ENCODE measurements at regions not wholly inside any gene's neighbourhood (a gene's known extent, or its start where the extent isn't known, plus 50 kb on each side); places are given as distances from the start of the nearest gene placed in this dataset.
"Not testable (repeated sequence)": the region's sequence is repeated elsewhere in the genome, so short reads cannot be mapped to it uniquely, and the experiment has no call there.

DNA sequence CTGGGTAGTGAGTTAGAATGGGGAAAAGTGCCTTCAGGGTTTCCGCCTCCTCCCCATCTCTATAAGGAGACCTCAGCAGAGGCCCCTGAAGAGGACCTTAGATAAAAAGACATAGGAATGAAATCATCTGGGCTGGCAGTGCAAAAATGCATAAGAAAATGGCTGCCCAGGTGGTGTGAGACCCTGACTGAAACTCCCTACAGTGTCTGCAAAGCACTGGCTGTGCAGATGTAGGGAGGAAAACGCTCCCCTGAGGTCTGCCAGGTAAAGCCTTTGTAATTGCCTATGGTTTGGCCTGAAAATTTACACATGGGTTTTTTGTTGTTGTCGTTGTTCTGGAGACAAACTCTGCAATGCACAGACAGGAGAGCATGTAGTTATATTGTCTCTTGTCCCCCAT lies 128.1 kb upstream of the VWC2 start:
- Histone ChIP-seq H3K36me3 (no peaks in the 10 kb centered on the region), H3K27me3 (no peaks in the 10 kb centered on the region), H3K27ac (no peak overlapping the region), H3K9me3 (no peaks in the 10 kb centered on the region), H3K4me1 (no peaks in the 10 kb centered on the region), H3K4me3 (no peak overlapping the region)
- TF ChIP-seq, protein P1, sequence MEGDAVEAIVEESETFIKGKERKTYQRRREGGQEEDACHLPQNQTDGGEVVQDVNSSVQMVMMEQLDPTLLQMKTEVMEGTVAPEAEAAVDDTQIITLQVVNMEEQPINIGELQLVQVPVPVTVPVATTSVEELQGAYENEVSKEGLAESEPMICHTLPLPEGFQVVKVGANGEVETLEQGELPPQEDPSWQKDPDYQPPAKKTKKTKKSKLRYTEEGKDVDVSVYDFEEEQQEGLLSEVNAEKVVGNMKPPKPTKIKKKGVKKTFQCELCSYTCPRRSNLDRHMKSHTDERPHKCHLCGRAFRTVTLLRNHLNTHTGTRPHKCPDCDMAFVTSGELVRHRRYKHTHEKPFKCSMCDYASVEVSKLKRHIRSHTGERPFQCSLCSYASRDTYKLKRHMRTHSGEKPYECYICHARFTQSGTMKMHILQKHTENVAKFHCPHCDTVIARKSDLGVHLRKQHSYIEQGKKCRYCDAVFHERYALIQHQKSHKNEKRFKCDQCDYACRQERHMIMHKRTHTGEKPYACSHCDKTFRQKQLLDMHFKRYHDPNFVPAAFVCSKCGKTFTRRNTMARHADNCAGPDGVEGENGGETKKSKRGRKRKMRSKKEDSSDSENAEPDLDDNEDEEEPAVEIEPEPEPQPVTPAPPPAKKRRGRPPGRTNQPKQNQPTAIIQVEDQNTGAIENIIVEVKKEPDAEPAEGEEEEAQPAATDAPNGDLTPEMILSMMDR (IDR thresholded peaks at IDR 0.05): no peak
- no peak for DNase-seq
- intact Hi-C loops (cut with DNase I; ENCODE audit: low total_unique reads): no loop called here

DNA sequence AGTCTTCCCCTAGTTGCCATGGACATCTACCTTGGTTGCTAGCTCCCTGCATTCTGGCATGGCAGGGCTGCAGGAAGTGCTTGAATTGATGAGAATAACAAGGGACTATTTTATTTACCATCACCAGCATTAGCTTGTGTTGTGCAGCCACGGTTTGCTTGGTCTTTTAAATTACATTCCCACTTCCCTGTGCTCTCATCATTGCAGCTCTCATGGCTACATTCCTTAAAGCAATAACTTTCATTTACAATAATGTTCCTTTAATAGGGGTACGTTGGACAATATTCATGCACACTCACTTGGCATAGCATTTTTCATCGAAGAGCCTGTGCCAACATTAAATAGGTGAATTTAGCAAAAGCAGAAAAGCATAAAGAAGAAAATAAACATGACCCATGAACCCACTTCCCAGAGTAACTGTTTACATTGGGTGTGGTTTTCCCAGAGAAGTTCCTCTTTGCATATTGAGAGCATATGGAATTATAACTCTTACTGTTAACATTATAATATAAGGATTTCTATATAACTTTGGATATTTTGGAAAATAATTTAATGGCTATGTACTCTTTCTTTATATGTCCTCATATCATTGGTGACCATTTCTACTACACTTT lies 113.2 kb upstream of the VWC2 start:
- no peak for DNase-seq
- intact Hi-C loops (cut with DNase I; ENCODE audit: low total_unique reads): no loop called here
- H3K27ac ChIP-seq: no peak overlapping the region

DNA sequence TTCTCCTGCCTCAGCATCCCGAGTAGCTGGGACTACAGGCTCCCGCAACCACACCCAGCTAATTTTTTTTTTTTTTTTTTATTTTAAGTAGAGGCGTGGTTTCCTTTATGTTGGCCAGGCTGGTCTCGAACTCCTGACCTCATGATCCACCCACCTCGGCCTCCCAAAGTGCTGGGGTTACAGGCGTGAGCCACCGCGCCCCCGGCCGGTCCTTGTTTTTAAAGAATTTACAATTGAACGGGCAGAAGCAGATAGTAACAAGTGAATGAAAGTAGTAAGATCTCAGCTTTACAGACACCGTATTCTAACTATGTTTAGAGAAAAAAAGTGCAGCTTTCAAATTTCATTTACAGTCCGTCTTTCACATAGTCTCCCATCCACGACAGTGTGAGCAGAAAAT lies 112.5 kb upstream of the VWC2 start:
- no peak for DNase-seq
- H3K27ac ChIP-seq: no peak overlapping the region
- intact Hi-C loops (cut with DNase I; ENCODE audit: low total_unique reads): no loop called here
- no peaks in the 10 kb centered on the region for H3K27me3 ChIP-seq
- no peaks in the 10 kb centered on the region for H3K9me3 ChIP-seq
- H3K36me3 ChIP-seq: no peaks in the 10 kb centered on the region
- TF ChIP-seq, protein P1 (IDR thresholded peaks at IDR 0.05): no peak
- H3K4me3 ChIP-seq: no peak overlapping the region
- no peaks in the 10 kb centered on the region for H3K4me1 ChIP-seq

More for the DNA sequence above, 113.2 kb upstream of the VWC2 start:
- no peaks in the 10 kb centered on the region for H3K27me3 ChIP-seq
- no peaks in the 10 kb centered on the region for H3K4me1 ChIP-seq
- TF ChIP-seq, protein P1 (IDR thresholded peaks at IDR 0.05): no peak
- H3K4me3 ChIP-seq: no peak overlapping the region
- H3K9me3 ChIP-seq: no peaks in the 10 kb centered on the region
- no peaks in the 10 kb centered on the region for H3K36me3 ChIP-seq

DNA sequence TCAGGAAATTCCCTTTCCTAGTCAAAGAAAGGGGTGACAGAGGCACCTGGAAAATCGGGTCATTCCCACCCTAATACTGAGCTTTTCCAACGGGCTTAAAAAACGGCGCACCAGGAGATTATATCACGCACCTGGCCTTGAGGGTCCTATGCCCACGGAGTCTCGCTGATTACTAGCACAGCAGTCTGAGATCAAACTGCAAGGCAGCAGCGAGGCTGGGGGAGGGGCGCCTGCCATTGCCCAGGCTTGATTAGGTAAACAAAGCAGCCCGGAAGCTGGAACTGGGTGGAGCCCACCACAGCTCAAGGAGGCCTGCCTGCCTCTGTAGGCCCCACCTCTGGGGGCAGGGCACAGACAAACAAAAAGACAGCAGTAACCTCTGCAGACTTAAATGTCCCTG lies 107.5 kb upstream of the VWC2 start:
- H3K36me3 ChIP-seq; DNase-seq; H3K4me3 ChIP-seq; intact Hi-C loops (cut with DNase I; ENCODE audit: low total_unique reads); H3K27me3 ChIP-seq; H3K27ac ChIP-seq; H3K4me1 ChIP-seq; H3K9me3 ChIP-seq: not testable (repeated sequence)

DNA sequence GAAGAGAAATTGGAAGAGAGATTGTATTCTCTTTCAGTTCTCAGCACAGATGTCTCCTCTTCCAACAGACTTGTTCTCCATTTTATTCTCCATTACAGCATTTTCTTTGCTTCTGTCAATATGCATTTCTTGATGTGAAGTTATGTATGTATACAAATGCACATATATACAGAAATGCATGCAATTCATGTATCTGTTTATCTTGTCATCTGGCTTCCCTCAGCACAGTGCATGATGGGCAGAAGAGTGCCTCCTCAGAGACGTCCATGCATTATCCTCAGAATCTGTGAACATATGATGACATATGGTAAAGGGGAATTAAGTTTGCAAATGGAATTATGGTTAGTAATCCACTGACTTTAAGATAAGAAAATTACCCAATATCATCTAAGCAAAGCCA lies 106.7 kb upstream of the VWC2 start:
- intact Hi-C loops (cut with DNase I; ENCODE audit: low total_unique reads): no loop called here
- TF ChIP-seq, protein P1 (IDR thresholded peaks at IDR 0.05): no peak
- no peaks in the 10 kb centered on the region for H3K9me3 ChIP-seq
- no peaks in the 10 kb centered on the region for H3K27me3 ChIP-seq
- no peaks in the 10 kb centered on the region for H3K36me3 ChIP-seq
- H3K4me3 ChIP-seq: no peak overlapping the region
- no peak overlapping the region for H3K27ac ChIP-seq
- H3K4me1 ChIP-seq: no peaks in the 10 kb centered on the region
- no peak for DNase-seq

DNA sequence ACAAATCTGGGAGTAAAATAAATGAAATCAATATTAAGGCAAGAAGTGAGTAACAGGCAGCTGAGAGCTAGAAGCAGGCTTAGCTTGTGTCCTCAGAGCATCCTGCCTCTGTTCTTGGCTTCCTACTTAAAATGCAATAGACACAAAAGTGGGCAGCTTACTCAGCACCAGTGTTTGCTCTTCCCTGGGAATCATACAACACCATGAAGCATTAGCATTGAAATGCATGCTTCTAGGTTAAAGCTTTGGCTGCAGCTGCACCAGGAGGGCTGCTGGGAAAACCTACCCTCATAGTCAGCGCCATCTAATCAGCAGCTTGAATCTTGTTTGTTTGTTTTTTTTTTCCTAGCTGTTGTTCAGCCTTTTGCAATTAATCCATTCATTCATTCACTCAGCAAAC lies 104.2 kb upstream of the VWC2 start:
- Histone ChIP-seq H3K27ac (no peak overlapping the region), H3K4me1 (no peaks in the 10 kb centered on the region), H3K4me3 (no peak overlapping the region), H3K36me3 (no peaks in the 10 kb centered on the region), H3K27me3 (no peaks in the 10 kb centered on the region), H3K9me3 (no peaks in the 10 kb centered on the region)
- TF ChIP-seq, protein P1 (IDR thresholded peaks at IDR 0.05): no peak
- intact Hi-C loops (cut with DNase I; ENCODE audit: low total_unique reads): no loop called here
- no peak for DNase-seq

Measured in tibial artery (tissue), 4 donors.